KOPT-K1 (cell line): ENCODE measurements at regions not wholly inside any gene's neighbourhood (a gene's known extent, or its start where the extent isn't known, plus 50 kb on each side); places are given as distances from the start of the nearest gene placed in this dataset.
"Not testable (repeated sequence)": the region's sequence is repeated elsewhere in the genome, so short reads cannot be mapped to it uniquely, and the experiment has no call there.

ENCODE experiments used
- H3K27ac ChIP-seq: fragments of 200-600 bp; sonication (generic); 2 replicates; pipeline ENCODE4 v1.5.1; 2016; ENCODE audit warnings: antibody characterized with exemption, mild to moderate bottlenecking, low read depth, low read length; ENCODE audit not compliant: poor library complexity, severe bottlenecking
- H3K36me3 ChIP-seq: fragments of 200-600 bp; sonication (generic); 2 replicates; pipeline ENCODE4 v1.5.1; 2017; ENCODE audit warnings: antibody characterized with exemption, mild to moderate bottlenecking, low read length, moderate library complexity; ENCODE audit not compliant: insufficient read depth
- H3K9me3 ChIP-seq: fragments of 200-600 bp; sonication (generic); 2 replicates; pipeline ENCODE4 v1.5.1; 2017; ENCODE audit warnings: antibody characterized with exemption, low read length, mild to moderate bottlenecking; ENCODE audit not compliant: insufficient read depth, poor library complexity, severe bottlenecking

DNA sequence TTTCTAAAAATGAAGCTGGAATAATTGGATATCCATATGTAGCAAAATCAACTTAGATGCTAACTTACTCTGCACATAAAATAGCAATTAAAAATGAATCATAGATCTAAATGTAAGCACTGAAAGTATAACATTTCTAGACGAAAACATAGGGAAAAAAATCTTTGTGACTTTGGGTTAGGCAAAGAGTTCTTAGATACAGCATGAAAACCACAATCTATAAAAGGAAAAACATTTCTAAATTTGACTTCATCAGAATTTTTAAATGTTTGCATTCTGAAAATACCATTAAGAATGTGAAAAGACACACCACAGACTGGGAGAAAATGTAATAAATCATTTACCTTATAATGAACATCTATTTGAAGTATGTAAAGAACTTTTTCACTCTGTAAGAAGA is 128.8 kb downstream of the APIP start:
- peaks cover 6% of the 10 kb centered on the region for H3K9me3 ChIP-seq
- H3K36me3 ChIP-seq = no peaks in the 10 kb centered on the region
- H3K27ac ChIP-seq = no peak overlapping the region

DNA sequence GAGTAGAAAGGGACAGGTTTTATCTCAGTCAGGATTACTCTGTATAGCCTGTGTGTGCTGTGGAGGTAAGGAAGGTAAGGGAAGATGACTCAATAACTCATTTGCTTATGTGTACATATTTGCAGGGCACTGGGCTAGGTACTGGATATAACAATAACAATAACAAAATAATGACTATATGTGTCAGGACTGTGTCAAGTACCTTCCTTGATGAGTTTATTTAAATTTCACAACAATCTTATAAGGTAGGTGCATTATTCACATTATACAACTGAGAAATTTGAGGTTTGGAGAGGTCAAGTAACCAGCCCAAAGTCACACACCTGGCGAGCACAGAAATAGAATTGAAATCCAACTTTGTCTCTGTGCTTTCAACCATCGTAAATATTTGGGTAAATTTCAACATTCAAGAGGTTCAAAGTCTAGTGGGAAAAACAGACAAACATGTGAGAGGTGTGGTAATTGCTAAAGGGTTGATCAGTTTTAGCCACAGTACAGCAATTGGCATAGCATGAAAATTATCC is 131.8 kb downstream of the APIP start:
- Histone ChIP-seq H3K27ac (no peak overlapping the region), H3K36me3 (no peaks in the 10 kb centered on the region), H3K9me3 (no peaks in the 10 kb centered on the region)

DNA sequence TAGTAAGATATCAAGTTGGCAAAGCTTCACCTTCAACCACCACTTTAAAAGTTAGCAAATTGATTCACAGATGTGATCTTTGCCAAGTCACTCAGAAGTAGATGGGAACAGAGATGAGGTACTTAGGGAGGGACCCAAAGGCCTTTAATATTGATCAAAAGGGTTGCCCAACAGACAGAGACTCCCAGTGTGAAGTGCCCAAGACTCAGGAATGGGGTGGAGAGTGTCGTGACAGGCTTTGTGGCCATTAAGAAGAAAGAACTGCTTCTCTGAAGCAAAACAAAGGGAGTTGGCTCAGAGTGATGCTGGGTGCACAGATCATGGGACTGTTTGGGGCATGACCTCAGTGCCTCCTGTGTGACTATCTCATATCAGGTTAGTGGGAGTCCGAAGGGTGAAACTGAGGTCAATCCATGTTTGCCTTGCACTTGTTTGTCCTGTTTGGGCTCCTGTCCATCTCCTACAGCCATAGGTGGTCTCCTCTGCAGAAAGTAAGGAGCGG is 132.3 kb downstream of the APIP start:
- Histone ChIP-seq H3K27ac (no peak overlapping the region), H3K36me3 (no peaks in the 10 kb centered on the region), H3K9me3 (no peaks in the 10 kb centered on the region)

DNA sequence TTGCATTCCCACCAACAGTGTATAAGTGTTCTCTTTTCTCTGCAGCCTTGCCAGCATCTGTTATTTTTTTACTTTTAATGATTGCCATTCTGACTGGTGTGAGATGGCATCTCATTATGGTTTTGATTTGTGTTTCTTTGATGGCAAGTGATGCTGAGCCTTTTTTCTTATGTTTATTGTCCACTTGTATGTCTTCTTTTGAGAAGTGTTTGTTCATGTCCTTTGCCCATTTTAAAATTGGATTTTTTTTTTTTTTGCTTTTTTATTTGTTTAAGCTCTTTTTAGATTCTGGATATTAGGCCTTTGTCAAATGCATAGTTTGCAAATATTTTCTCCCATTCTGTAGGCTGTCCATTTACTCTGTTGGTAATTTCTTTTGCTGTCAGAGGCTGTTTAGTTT is 134.4 kb downstream of the APIP start:
- H3K36me3 ChIP-seq, H3K9me3 ChIP-seq, H3K27ac ChIP-seq: not testable (repeated sequence)

DNA sequence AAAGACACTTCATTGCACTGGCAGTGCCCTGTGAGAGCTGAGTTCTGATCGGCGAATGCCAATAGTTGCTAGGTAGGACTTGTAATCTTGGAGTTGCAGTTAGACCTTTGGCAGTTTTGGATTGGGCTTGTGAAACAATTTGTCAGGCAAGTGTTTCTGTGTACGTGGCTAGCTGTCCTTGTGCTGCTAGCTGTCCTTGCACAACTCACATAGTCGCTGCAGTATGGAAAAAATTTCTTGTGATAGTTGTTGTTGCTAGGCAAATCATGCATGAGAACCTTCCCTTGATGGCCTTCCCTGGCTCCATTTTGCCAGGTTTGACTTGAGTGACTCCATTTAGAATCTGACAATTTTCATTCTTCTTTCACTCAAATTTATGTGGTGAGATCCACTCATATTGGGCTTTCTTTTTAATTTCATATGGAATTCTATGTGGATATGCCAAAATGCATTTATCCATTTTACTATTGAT is 140.7 kb downstream of the APIP start:
- no peaks in the 10 kb centered on the region for H3K9me3 ChIP-seq
- no peaks in the 10 kb centered on the region for H3K36me3 ChIP-seq
- no peak overlapping the region for H3K27ac ChIP-seq

DNA sequence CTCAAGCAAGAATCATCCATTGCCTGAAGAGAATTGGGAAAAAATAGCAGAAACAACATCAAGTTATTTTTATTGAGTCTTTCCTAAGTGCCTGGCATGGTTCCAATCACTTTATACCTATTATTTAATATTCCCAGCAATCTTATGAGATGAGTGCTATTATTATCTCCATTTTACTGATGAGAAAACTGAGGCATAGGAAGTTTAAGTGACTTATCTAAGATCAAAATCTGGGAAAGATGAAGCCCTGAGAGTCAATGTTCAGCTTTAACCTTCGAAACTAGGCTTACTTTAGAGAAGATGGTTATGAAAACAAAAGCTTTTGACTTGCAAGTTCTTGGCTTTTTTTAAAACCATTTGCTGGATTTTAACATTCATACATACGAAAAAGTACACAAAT is 141.6 kb downstream of the APIP start:
- H3K36me3 ChIP-seq = no peaks in the 10 kb centered on the region
- H3K9me3 ChIP-seq = no peaks in the 10 kb centered on the region
- H3K27ac ChIP-seq = no peak overlapping the region

DNA sequence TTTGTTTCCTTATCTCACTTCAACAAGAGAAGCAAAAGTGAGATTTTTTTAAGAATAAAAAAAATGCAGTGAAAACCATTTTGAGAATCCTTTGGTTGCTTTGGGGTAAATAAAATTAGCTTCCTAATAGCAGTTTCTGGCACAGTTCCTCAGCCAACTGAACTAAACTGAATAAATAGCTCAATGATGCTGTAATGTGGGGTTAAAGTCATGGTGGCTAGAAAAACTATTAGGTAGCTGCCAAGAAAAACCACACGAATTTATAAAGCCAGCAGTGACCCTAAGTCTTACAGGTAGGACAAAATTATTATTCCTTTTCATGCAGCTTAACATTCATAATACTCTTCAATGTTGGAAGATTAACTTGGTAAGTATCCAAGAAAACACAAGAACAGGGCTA is 142.4 kb downstream of the APIP start:
- no peaks in the 10 kb centered on the region for H3K36me3 ChIP-seq
- no peaks in the 10 kb centered on the region for H3K9me3 ChIP-seq
- H3K27ac ChIP-seq = no peak overlapping the region

DNA sequence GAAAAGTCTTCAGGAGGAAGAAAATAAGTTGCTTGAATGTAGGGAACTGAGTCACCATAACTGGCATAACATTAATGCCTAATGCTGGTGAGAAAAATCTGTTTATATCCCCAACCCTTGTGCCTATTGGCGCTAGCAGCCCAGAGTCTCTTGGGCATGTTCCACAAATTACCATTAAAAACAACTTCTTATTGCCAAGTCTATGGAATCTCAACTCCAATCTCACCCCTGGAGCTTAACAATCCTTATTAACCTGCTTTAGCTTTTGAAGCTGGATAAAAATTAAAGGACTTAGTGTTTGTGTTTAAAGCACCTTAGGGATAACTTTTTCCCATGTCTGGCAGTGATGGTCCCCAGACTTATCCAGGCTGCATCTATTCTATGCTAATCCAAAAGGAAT is 143.0 kb downstream of the APIP start:
- no peak overlapping the region for H3K27ac ChIP-seq
- no peaks in the 10 kb centered on the region for H3K36me3 ChIP-seq
- H3K9me3 ChIP-seq = no peaks in the 10 kb centered on the region

DNA sequence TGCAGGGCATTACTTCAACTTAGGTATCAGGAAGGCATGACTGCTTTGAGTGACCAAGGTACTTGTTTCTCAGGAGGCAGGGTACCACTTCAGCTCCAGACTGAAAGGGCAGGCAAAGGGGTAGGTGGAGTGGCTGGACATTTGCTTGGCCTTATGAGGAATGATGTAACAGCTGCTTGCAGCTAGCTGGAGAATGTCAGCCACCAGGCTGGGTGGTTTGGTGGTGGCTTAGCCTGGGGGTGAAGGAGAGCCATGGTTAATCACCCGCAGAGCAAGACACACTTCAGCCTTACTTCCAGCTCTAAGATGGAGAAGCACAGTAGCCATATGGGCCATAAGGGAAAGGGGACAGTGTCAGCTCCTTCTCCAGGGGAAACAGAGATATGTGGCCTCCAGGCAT is 146.1 kb downstream of the APIP start:
- H3K27ac ChIP-seq = no peak overlapping the region
- no peaks in the 10 kb centered on the region for H3K9me3 ChIP-seq
- no peaks in the 10 kb centered on the region for H3K36me3 ChIP-seq

DNA sequence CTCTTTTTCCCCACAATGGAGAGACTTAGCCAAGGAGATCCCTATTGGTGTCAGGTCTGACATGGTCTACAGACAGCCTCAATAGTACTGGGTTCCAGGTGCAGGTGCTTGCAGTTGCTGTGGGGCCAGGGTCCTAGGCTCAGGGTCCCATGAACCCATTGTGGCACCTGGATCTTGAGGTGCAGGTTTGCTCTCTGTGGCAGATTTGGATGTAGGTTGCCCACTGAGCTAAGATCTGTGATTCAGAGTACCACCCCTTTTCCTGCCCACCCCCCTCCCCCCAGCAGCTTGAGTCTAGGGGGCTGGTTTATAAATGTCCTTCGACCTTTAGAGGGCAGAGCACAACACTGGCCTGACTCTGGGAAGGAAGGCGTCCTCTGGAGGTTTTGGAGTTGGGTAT is 147.0 kb downstream of the APIP start:
- no peak overlapping the region for H3K27ac ChIP-seq
- no peaks in the 10 kb centered on the region for H3K9me3 ChIP-seq
- H3K36me3 ChIP-seq = no peaks in the 10 kb centered on the region

DNA sequence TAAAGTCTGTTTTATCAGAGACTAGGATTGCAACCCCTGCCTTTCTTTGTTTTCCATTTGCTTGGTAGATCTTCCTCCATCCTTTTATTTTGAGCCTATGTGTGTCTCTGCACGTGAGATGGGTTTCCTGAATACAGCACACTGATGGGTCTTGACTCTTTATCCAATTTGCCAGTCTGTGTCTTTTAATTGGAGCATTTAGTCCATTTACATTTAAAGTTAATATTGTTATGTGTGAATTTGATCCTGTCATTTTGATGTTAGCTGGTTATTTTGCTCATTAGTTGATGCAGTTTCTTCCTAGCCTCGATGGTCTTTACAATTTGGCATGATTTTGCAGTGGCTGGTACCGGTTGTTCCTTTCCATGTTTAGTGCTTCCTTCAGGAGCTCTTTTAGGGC is 141.7 kb downstream of the EHF start:
- not testable (repeated sequence) for H3K36me3 ChIP-seq

DNA sequence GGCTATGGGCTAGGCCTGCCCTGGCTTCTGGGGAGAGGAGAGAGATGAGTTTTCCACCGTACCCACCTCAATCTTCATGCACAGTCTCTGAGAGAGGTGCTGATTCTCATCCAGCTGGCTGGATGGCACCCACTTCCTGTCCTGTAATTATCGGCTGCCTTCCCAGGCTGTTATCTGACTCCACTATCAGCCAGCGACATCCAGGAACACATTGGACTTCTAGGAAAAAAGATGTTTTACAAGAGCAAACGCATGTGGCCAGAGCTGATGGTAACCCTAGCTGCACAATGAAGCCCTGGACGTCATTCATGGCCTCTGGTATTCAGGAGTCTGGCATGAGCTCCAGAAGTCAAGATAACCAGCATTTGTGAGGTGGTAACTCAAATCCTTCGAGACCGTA is 137.4 kb downstream of the EHF start:
- Histone ChIP-seq H3K27ac (no peak overlapping the region), H3K36me3 (no peaks in the 10 kb centered on the region), H3K9me3 (no peaks in the 10 kb centered on the region)

More for the DNA sequence above, 141.7 kb downstream of the EHF start:
- H3K9me3 ChIP-seq, H3K27ac ChIP-seq: not testable (repeated sequence)

DNA sequence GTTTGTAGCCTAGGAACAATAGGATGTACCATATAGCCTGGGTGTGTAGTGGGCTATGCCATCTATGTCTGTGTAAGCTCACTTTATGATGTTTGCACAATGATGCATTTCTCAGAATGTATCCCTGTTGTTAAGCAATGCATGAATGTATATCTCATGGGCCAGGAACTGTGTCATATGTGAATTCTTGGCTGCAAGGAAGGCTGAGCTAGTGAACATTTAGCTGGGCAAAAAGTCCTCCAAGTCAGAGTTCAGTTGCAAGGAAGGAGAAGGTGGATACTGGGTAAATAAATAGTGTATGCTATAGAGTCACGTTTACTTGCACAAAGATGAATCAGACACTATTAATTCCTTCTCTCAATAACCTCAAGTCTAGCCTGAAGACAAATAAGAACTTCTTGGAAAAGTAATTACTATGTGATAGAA is 136.1 kb downstream of the EHF start:
- Histone ChIP-seq H3K36me3 (no peaks in the 10 kb centered on the region), H3K9me3 (no peaks in the 10 kb centered on the region), H3K27ac (no peak overlapping the region)

DNA sequence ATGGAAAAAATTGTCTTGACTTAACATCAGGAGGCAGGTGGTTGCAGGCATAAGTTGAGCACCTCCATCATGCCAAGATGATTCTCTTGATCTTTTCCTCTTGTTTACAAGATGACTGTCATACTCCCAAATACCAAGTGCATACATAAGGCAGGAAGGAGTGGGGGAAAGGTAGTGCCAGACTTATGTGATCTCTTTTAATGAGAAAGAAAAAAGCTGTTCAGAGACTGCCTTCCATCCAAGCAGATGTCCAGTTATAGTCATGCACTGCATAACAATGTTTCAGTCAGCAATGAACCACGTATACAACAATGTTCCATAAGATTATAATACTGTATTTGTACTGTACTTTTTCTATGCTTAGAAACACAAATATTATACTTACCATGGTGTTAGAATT is 135.7 kb downstream of the EHF start:
- no peaks in the 10 kb centered on the region for H3K9me3 ChIP-seq
- no peak overlapping the region for H3K27ac ChIP-seq
- H3K36me3 ChIP-seq = no peaks in the 10 kb centered on the region

DNA sequence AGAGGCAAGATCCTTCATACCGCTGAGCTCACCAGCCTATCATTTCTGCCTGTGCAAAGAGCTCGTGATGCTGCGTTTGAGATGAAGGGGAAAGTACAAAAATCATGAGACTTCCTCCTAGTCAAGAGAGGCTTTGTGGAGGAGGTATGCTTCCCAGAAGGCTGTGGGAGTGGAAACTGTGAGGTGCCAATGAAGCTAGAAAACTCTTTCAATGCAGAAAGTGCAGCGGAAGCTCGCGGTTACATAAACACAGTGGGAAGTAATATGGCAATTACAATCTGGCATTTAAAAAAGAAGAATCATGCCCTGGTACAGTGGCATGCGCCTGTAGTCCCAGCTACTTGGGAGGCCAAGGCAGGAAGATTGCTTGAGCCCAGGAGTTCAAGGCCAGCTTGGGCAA is 134.8 kb downstream of the EHF start:
- H3K9me3 ChIP-seq = no peaks in the 10 kb centered on the region
- no peak overlapping the region for H3K27ac ChIP-seq

DNA sequence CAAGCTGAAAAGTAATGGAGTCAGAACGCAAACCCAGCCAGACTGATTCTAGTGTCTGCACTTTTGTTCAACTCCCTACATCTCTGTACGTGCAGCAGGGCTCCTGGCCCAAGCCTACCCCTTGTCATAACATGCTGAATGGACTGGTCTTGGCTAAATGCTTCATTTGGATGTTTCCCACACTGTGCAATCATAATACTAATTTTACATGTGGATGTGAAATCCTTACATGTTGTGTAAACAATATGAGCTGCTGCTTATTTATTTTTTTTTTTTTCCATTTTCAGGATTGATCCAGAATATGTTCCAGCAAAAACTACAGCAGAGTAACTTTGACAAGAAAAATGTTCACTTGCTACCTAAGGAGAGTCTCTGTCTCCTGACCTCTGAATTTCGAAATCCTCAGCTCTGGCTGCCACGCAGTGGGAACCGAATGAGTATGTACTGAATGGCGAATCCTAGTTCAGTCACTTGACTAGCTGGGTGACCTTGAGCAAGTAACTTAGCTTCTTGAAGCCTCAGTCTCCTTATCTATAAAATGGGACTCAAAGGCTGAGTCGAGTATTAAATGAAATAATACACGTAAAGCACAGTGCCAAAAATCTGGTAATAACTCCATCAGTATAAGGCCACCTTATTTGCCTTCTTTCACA is 133.4 kb downstream of the EHF start:
- Histone ChIP-seq H3K36me3 (no peaks in the 10 kb centered on the region), H3K9me3 (no peaks in the 10 kb centered on the region), H3K27ac (no peak overlapping the region)

More for the DNA sequence above, 134.8 kb downstream of the EHF start:
- H3K36me3 ChIP-seq = no peaks in the 10 kb centered on the region
